SK-N-DZ (cell line): ENCODE measurements at regions not wholly inside any gene's neighbourhood (a gene's known extent, or its start where the extent isn't known, plus 50 kb on each side); places are given as distances from the start of the nearest gene placed in this dataset.
"Not testable (repeated sequence)": the region's sequence is repeated elsewhere in the genome, so short reads cannot be mapped to it uniquely, and the experiment has no call there.

ENCODE experiments used
- DNase-seq: peaks from one replicate; pipeline ENCODE4 v3.0.0-alpha.2; 2015; ENCODE audit warnings: low spot score

DNA sequence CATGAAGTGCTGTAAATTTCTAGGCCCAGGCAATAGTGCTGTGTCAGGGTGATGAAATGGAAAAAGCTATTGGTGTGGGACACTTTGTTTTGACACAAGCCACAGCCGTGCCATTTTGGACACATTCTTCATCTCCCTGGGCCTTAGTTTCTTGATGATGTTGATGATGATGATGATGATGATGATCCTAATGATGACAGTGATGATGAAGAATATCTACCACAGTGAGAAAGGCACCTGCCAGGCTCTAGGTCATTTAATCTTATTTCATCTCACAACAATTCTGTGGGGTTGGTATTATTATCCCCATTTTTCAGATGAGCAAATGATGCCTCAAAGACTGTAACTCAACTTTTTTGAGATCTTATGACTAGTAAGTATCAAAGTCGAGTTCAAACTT is 102.2 kb upstream of the STC2 start:
- DNase-seq = no peak

DNA sequence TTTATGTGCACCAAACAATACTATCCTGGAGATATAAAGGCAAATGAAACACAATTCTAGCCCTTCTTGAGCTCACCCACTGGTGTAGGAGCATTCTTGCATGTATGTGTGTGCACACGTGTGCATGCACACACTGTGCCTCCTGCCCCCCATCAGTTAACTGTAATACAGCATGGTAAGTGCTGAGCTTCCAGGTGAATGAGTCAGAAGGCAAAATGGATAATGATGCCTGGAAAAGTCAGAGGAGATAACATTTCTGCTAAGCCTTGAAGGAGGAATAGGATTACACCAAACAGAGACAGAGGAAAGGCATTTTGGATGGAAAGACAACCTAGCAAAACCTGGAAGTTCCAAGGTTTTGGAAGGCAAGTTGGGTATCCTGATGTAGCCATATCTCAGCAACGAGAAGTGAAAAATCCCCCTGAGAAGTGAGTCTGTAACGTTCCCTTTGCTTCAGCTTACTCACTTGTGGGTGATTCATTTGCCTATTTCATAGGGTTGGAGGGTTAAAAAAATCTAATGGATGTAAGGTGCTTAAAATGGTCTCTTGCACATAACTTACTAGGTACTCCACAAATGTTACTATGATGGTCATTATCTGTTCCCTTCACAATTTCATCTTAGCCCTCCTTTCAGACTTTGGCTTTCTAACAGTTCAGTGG is 101.4 kb upstream of the STC2 start:
- DNase-seq = no peak

DNA sequence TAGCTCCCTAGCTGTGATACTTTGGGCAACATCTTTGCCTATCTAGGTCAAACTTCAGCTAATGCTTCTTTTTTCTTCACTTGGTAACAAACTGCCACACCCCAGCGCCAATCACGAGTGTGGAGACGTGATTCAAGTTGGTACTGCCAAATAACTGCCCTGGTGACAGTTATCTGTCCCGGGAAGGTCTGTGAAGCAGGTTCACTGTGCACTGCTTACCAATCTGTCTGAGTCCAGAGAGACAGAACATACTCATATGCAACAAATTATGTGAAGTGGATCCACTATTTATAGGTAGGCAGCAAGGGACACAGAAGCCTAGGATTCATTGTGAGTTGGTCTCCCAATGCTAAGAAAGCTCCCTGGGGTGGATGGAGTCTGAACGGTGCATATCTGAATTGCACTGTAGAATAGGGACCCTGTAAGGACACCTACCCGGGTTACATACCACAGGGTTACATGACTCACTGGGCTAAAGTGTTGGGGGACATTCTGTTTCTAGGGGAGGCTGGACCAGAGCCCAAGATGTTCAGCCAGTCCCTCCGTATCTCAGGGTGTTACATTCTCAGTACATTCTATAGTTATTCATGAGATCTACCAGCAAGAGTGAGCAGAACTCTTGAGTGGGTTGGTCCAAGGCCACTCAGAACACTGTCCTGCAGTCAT is 95.4 kb upstream of the STC2 start:
- no peak for DNase-seq

DNA sequence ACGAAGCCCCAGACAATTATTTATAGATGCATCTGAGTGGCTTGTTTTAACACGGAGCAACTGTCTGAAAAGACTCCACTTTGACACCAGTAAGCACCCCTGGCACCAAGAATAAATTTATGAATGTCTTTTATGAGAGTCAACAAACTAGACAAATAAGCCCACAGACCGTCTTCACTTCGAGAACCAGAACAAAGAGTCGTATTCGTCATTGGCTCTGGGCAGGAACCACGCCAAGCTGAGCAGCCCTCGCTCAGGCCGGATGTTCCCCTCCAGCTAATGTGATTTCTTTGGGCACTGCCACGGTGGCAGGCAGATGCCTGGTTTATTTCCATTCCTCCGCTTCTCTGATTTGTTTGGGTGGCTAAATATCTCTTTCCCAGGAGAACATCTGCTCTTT is 91.9 kb upstream of the STC2 start:
- no peak for DNase-seq

DNA sequence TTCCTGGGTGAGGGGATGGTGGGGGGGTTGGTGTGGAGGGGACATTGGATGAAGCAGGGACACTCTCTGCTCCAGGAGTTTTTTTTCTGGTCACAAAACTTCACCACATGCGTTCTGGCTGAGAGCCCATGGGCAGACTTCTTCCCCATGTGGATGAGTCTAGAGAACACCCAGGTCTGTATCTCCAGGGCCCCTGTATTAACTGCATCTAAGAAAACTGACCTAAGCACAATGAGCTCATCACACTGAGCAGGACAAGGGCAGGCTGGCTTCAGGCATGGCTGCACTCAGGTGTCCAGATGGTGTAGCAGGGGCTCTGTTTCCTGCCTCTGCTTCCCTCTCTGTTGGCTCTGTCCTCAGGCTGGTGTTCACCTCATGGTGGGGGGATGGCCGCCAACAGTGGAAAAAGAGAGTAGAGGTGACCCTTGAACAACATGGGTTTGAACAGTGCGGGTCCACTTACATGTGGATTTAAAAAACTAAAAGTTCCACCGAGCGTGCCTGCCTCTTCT is 85.3 kb upstream of the STC2 start:
- DNase-seq = no peak

DNA sequence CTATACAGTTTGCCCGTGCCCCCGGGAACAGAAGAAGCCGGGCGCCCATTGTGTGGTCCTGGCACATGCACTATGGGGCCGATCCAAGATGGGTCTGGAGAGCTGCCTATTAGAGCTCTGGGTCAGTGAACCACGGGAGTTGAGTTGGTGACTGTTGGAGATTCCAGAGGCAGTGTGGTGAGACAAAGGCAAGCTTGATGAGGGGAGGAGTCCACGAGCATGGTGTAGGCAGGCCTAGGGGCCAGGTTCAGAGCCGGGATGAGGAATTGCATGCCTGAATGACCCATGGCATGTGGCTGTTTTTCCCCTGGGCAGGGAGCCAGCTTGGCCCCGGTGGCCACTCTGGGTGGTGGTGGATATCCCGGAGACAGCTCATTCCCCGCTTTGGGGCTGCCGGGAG is 84.4 kb upstream of the STC2 start:
- no peak for DNase-seq

DNA sequence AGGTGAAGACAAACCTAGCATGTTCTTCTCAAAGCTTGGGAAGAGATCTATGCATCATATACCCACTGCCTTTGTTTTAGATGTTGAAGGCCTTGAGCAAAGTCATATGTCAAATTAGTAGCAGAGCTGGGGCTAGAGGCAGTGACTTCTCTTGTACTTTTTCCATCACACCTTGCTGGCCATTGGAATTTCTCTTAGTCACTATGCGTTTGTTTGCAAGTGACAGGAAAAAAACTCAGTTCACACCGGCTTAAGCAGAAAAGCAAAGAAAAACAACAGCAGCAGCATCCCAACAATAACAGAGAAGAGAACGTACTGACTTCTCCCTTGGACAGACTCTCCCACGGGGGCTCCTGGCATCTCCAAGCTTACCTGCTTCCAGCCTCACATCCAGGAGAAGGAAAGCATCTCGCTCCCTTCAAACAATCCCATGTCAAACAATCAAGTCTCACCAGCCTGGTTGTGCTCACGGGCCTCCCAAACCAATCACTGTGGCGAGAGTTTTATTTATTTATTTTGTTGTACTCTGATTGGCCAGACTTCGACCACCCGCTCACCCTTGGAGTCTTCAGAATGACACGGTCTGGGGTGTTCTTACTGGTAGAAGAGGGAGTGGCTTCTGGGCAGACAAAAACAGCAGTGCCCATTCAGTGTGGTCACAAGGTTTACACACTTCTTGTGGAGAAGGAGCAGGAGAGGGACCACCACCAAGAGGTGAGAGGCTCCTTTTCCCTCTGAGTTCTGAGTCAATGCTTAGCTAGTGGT is 83.8 kb upstream of the STC2 start:
- no peak for DNase-seq

DNA sequence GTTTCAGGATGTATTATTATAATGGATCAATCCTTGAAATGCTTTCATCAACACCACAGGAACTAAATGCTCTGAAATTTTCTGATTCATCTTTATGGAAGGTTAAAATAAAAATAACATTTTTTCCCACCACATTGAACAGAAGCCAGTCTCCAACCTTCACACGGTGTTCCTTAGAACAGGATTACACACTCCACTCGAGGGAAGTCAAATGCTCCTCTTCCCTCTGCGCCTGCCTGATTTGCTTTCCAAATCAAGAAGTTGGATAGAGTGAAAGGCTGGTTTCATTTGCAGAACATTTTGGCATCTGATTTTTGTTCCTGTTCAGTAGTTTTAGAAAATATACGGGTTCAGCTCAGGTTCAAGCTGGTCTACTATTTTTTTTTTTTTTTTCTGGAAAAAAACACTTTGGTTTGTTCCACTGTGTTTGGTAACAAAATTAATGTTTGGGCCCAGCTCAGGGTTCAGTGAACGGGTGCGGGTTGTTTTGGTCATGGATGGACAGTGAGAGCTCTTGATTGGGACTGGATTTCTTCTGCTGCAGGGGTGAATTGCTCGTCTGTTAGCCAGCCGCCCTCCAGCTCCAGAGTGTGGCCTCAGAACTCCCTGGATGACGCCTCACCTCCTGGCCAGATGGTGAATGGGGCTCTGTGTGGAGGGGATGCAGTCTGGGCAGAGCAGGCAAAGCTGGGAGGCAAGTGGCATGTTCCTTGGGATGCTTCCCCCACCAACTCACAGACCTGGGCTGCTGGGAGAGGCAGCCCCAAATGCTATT is 82.4 kb upstream of the STC2 start:
- no peak for DNase-seq

DNA sequence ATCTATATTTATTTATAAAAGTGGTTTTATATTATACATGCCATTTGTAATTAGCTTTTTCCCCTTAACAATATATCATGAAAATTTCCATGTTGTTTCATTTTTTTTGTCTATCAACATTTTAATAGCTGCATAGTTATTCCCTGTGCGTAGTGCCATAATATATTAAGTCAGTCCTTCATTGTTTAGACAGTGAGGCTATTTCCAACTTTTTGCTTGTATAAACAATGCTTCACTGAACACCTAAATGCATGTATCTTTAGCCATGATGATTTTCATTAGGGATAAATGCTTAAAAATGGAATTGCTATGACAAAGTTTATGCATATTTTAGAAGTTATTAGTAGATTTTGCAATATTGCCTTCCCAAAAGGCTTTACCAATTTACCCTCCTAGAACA is 80.7 kb upstream of the STC2 start:
- DNase-seq = no peak

DNA sequence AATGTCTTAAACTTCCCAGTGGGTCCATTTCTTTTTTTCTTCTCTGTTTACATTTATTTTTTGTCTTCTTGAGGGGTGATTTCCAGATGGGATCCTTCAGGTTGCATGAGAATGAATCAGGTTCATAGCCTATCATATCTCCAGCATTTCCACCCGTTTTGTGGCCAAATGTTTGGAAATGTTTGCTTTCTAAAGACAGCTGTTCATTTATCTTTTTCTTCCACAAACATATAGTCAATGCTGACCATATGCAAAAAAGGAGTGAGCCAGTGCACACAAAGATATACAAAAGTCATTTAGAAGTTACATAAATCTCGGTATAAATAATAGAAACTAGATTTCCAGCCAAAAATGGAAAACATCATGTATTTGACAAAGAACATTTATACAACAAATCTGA is 71.6 kb upstream of the STC2 start:
- no peak for DNase-seq

DNA sequence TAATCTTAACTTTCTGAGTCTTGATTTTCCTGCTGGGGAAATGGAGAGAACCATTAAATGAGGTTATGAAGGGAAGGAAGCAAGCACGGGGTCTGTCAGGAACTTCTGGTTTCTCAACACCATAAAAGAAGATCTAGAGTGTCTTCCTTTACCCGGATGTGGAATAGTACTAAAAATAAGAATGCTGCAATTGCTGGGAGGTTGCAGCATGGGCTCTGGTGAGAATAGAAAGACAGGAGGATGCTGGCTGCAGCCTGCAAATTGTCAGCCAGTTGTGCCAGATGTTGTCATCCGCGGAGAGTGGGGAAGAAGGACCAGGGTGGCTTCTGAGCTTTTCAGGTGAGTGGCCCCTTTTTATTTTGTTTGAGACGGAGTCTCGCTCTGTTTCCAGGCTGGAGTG is 69.3 kb upstream of the STC2 start:
- DNase-seq = no peak

DNA sequence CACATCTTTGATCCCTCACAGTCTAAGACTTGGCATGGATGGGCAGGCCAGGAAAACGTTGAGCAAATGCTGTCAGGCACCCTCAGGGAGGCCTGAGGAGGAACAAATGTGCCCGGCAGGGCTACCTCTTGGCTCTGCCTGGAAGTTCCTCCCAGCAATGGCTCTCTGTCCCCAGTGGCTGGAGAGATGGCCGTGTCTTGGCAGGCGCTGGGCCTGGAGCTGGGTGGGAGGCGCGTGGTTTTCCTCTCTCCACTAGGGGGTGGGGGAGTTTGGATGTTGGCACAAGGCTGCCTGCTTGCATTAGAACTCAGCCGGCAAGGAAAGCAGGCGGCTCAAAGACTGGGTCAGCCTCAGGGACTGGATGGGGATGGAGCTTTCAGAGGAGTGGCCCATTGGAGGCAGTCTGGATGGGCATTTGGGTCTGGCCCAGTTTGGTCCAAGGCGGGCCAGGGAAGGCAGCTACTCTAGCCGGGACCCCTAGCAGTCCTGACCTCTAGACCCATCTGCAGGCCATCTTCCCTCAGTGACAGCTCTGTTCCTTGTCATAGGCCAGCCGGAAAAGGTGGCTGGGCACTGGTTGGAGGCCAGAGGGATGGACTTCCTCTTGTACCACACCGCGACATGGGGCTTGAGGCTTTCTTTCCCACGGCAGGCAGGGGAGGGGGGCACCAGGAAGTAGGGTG is 68.2 kb upstream of the STC2 start:
- no peak for DNase-seq

DNA sequence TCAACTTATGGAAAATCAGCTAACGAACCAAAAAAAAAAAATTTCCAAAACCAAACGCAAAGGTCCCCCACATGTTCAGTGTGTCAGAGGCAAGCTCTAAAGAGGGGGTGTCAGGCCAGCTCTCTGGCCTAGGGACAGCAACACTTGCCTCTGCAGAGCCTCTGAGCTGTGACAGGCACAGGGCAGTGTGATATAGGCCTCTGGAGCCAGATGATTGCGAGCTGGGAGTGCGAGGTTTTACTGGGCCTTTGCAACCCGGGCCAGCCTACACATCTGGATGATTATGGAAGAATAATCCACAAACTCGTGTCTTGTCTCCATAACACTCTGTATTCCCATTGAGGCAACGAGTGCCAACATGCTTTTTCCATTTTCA is 67.7 kb upstream of the STC2 start:
- DNase-seq = no peak

DNA sequence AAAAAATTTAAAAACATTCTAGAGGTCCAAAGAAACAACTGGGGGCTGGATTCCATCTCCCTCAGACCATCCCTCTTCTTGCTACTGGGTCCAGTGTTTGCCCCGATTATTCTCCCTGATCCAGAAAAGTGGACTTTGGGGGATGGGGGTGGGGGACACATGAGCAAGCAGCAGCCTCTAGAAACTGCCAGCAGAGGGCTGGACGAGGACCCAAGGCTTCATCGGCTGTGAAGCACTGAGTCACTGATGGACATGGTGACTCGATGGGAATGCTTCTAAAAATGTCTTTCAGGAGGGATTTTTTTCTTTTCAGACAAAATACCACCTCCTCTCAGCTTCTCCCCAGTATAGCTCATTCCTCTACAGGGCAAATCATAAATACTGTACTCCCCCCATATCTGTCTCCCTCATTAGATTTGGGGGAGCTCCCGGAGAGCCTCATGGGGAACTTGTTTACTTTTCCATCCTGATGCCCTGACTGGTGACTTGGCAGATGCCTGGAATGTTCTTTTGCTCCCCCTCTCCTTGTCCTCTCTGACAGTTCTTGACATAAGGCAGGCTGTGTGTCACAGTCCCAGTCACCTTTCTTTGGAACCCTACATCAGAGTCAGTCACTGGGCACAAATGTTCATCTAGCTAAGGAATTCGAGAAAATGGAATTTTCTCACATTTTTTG is 67.2 kb upstream of the STC2 start:
- DNase-seq = no peak

DNA sequence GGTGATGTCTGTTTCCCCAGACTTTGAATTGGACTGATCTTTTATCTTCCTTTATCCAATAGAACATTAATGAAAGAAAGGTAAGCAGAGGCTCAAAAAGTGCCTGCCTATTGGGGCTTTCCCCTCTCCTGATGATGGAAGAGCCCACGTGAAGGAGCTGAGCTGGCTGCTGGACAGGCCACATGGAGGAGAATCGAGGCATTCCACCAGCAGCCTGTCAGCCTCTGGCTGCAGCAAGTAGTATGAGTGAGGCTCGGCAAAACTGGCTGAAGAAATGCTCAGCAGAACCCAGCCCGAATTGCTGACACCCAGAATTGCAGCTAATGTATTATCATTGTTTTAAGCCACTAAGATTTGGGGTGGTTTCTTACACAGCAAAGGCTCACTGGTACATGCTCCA is 66.5 kb upstream of the STC2 start:
- DNase-seq = no peak

DNA sequence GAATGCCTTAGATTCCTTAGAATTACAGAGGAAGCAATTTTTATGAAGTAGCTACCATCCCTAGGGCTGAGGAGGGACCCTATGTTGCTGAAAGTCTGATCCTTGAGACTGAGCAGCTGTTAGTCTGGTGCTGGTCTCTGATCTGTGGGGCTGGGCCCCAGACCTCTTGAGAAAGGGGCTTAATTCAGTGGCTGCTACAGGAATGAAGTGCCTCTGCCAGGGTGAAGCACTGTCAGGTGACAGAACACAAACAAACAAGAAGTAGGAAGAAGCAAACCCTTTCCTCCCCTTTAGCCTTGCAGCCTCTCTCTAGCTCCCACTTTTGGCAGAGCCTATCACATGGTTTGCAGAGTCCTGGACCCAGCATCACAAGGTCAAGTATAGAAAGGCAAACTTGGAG is 64.0 kb upstream of the STC2 start:
- no peak for DNase-seq

DNA sequence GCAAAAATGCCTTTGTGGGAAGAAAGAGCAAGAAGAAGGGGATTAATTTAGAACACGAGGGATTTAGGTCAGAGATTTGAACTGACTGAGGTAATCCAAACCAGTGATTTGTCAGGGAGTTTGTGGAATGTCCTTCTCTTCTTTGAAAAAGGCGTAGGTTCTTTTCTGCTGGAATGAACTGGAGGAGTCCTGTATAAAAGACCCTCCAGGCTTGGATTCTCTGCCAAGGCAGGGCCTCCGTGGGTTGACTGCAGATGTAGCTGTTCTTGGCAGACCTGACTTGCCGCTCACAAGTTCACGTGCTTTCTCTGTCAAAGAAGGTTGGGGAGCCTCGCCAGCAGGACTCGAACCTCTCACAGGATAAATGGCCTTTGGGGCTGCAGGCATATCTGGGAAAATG is 62.8 kb upstream of the STC2 start:
- DNase-seq = no peak

DNA sequence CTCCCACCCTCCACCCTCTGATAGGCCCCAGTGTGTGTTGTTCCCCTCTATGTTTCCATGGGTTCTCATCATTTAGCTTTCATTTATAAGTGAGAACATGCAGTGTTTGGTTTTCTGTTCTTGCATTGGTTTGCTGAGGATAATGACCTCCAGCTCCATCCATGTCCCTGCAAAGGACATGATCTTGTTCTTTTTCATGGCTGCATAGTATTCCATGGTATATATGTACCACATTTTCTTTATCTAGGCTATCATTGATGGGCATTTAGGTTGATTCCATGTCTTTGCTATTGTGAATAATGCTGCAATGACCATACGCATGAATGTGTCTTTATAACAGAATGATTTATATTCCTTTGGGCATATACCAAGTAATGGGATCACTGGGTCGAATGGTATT is 59.1 kb upstream of the STC2 start:
- DNase-seq = not testable (repeated sequence)

DNA sequence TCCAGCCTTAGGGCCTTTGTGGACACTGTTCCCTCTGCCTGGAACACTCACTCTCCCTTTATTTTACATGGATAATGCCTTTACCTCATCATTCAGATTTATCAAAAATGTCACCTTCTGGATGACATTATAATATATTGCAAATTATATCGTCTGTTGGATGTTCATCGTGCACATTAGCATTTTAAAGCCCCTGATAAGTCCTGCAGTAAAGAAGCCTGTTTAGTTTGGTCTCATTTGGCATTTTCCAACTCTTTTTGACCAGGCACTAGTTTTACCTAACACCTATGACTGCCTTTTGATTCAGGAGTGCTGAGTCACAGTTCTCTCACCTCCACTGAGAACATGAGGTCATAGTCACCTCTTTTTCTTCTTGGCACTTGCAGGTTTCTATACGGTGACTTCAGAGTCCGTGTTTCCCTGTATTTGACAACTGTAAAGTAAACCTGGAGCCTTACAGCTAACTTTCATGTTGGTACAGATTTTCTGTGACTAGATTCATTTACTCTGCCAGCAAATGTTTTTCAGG is 57.7 kb upstream of the STC2 start:
- DNase-seq = no peak

DNA sequence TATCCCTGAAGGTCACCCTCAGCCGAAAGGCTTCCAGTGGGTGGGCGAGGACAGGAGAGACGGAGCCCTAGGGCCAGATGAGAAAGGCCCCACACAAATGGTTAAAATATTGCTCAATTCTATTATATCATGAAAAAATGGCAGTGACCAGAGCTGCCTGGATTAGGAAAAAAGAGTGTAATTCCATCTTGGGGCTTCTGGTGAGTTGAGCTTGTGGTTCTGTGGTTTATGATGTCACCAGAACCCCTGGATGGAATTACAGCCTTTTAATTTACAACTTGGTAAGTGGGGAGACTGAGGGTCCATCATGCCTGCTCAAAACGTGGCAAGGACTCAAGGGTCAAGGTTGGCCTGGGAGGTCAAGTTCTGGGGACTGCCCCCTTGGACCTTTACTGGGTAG is 55.5 kb upstream of the STC2 start:
- DNase-seq = no peak

DNA sequence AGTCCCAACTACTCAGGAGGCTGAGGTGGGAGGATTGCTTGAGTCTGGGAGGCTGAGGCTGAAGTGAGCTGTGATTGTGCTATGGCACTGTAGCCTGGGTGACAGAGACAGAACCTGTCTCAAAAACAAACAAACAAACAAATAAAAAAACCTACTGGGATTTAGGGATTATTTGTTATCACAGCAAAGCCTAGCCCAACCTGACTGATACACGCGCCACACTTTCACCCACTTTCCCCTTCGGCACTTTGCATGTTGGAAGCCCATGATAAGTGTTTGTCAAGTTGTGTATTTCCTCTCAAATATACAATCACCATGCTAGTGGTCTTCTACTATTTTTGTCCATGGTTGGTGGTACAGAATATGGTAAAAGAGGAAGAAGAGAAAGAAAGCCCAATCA is 50.5 kb upstream of the STC2 start:
- no peak for DNase-seq
